ENCODE measurements at regions not wholly inside any gene's neighbourhood (a gene's known extent, or its start where the extent isn't known, plus 50 kb on each side); places are given as distances from the start of the nearest gene placed in this dataset.

DNA sequence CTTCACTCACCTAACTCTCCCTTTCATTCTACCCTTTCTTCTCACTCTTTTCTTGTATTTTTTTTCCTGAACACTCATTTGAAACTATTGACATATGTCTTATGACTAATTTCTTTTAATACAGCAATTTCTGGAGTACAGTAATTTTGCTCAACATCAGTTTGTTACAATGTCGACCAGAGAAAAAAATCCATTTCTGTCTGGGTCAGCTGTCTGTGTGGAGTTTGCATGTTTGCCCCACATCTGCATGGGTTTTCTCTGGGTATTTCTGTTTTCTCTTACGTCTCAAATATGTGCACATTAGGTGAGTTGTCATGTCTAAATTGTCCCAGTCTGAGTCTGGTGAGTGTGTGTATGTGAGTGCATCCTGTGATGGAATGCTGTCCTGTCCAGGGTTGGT lies 294.8 kb downstream of the HS3ST1 start:
- in situ Hi-C loops (cut with MboI; ENCODE audit: low sequenced_read_pairs, unreplicated experiment), result no loop called here
- TF ChIP-seq, protein P1, sequence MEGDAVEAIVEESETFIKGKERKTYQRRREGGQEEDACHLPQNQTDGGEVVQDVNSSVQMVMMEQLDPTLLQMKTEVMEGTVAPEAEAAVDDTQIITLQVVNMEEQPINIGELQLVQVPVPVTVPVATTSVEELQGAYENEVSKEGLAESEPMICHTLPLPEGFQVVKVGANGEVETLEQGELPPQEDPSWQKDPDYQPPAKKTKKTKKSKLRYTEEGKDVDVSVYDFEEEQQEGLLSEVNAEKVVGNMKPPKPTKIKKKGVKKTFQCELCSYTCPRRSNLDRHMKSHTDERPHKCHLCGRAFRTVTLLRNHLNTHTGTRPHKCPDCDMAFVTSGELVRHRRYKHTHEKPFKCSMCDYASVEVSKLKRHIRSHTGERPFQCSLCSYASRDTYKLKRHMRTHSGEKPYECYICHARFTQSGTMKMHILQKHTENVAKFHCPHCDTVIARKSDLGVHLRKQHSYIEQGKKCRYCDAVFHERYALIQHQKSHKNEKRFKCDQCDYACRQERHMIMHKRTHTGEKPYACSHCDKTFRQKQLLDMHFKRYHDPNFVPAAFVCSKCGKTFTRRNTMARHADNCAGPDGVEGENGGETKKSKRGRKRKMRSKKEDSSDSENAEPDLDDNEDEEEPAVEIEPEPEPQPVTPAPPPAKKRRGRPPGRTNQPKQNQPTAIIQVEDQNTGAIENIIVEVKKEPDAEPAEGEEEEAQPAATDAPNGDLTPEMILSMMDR (IDR thresholded peaks at IDR 0.05; ENCODE audit: borderline replicate concordance, control extremely low read depth, extremely low read depth, insufficient read depth, missing control alignments), result no peak
- no peak for DNase-seq (ENCODE audit: low spot score)

DNA sequence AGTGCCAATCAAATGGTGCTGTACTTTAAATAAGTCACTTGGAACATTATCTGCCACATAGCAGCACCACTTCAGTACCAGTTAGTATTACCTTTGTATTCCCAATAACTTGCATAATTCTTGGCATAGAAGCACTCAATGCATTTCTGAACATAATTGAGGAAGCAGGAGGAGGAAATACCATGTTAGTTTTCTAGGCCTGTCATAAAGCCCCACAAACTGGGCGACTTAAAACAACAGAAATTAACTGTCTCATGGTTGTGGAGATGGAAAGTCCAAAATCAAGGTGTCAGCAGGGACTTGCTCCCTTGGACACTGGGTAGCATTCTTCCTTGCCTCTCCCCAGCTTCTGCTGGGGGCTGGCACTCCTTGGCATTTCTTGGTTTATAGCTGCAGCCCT lies 296.2 kb downstream of the HS3ST1 start:
- TF ChIP-seq, protein P1 (IDR thresholded peaks at IDR 0.05; ENCODE audit: borderline replicate concordance, control extremely low read depth, extremely low read depth, insufficient read depth, missing control alignments), result no peak
- DNase-seq (ENCODE audit: low spot score), result no peak
- in situ Hi-C loops (cut with MboI; ENCODE audit: low sequenced_read_pairs, unreplicated experiment), result no loop called here

DNA sequence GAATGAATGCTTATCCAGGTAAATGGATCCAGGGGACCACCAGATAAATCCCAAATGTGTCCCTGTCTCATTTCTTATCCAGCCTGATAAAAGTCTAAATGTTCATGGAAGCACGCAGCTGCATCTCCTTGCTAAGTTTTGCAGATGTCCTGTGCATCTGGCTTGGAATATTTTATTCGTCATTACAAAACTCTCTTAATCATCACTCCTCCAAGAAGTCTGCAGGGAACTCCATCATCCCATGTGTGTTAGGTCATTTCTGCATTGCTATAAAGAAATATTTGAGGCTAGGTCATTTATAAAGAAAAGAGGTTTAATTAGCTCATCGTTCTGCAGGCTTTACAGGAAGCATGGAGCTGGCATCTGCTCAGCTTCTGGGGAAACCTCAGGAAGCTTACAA lies 297.2 kb downstream of the HS3ST1 start:
- in situ Hi-C loops (cut with MboI; ENCODE audit: low sequenced_read_pairs, unreplicated experiment), result no loop called here
- TF ChIP-seq, protein P1 (IDR thresholded peaks at IDR 0.05; ENCODE audit: borderline replicate concordance, control extremely low read depth, extremely low read depth, insufficient read depth, missing control alignments), result no peak
- DNase-seq (ENCODE audit: low spot score), result no peak

DNA sequence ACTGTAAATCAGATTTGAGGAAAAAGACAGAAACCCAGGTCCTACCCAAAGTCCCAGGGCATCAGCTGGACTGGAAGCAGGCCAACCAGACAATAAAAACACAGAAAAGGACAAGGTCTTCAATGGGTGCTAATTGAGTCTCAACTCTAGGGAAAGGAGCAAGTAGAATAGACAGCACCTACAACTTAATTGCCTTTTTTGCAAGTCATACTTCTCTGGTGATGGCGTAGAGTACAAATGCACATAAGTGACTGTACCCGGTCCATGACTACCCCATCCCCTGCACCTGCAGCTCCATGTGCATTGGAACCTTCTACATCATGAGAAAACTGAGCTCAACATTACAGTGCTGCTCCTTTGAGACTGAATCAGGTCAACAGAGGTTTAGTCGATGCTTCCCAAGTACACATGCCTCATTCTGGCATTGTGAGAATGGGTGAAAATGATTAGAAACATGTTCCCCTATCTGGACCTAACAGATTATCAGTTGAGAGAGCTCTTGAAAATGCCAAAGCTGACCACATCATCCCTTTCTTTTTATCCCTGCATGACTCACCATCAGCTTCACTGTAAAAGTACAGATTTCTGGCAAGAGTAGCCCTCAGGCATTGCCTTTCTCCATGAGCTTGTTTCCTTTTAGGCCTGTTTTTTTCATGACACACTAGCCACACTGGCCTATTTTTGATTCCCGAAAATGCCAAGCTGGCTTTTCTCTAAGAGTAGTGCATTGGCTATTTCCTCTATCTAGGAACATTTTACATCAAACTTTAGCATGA lies 298.3 kb downstream of the HS3ST1 start:
- DNase-seq (ENCODE audit: low spot score), result no peak
- in situ Hi-C loops (cut with MboI; ENCODE audit: low sequenced_read_pairs, unreplicated experiment), result no loop called here
- TF ChIP-seq, protein P1 (IDR thresholded peaks at IDR 0.05; ENCODE audit: borderline replicate concordance, control extremely low read depth, extremely low read depth, insufficient read depth, missing control alignments), result no peak

DNA sequence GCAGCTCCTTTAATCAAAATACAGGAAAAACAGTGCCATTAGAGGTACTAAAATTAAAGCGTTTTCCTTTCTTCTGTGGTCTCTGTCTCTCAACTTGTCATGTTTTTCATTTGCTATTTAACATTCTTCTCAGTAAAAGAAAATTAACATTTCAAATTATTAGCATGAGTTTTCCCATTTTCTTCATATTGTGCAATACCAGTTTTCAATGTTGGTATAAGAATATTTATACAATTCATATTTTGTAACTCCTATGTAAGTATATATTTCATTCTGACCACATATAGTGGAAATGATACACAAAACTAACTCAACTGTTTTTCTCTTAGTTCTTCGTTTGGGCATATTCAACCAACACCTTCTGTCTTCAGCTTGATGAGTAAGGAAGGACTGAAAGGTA lies 308.3 kb downstream of the HS3ST1 start:
- TF ChIP-seq, protein P1 (IDR thresholded peaks at IDR 0.05; ENCODE audit: borderline replicate concordance, control extremely low read depth, extremely low read depth, insufficient read depth, missing control alignments), result no peak
- no peak for DNase-seq (ENCODE audit: low spot score)
- in situ Hi-C loops (cut with MboI; ENCODE audit: low sequenced_read_pairs, unreplicated experiment), result no loop called here

DNA sequence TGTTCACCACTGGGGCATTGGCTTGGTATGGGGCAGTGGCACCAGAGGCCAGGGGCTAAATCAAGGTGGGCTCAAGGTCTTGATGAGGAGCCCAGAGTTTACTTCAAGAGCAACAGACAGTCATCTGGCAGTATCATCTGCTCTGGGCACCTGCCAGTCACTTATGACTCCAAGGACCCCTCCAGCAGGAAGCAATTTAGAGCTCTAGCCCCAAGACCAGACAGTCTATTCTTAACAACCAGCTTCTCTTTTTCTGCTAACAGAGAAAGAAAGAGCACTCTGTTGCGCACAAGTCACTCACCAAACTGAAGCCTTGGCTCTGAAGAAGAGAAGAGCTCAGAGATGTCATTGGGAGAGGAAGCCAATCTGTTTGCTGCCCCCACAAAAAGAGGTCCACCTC lies 309.2 kb downstream of the HS3ST1 start:
- in situ Hi-C loops (cut with MboI; ENCODE audit: low sequenced_read_pairs, unreplicated experiment), result no loop called here
- TF ChIP-seq, protein P1 (IDR thresholded peaks at IDR 0.05; ENCODE audit: borderline replicate concordance, control extremely low read depth, extremely low read depth, insufficient read depth, missing control alignments), result no peak
- no peak for DNase-seq (ENCODE audit: low spot score)
